ENCODE measurements at regions not wholly inside any gene's neighbourhood (a gene's known extent, or its start where the extent isn't known, plus 50 kb on each side); places are given as distances from the start of the nearest gene placed in this dataset.

DNA sequence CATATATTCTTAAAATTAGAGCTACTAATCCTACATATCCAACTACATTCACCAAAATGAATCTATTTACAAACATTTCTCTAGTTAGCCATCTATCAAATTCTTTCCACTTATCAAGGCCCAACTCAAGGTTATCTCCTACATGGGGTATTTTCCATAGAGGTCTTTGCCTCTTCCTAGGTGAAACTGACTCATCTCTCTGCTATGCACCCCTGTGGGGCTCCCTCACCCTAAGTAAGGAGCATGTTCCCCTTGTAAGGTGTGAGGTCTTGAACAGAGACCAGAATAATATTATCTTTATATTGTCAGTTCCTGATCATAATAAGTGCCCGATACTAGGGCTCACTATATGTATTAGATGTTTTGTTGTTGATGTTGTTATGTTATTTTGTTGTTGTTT lies 74.6 kb upstream of the TSC22D2 start:
- TF ChIP-seq CTCF (IDR thresholded peaks at IDR 0.05) (no peak), MLX (CRISPR knock-in tag; IDR thresholded peaks at IDR 0.05) (no peak), GABPB1 (CRISPR knock-in tag; IDR thresholded peaks at IDR 0.05) (no peak), E2F5 (CRISPR knock-in tag; IDR thresholded peaks at IDR 0.05) (no peak), E2F1 (CRISPR knock-in tag; IDR thresholded peaks at IDR 0.05) (no peak), SMAD3 (CRISPR knock-in tag; IDR thresholded peaks at IDR 0.05; ENCODE audit: borderline replicate concordance) (no peak), TEAD1 (CRISPR knock-in tag; IDR thresholded peaks at IDR 0.05) (no peak), ARID4B (CRISPR knock-in tag; IDR thresholded peaks at IDR 0.05; ENCODE audit: borderline replicate concordance) (no peak), NR2C2 (CRISPR knock-in tag; IDR thresholded peaks at IDR 0.05) (no peak), FOXJ3 (CRISPR knock-in tag; IDR thresholded peaks at IDR 0.05; ENCODE audit: borderline replicate concordance) (no peak), NR3C1 (CRISPR knock-in tag; conservative IDR thresholded peaks at IDR 0.05; ENCODE audit: low read depth) (no peak)
- TF ChIP-seq, protein P1, sequence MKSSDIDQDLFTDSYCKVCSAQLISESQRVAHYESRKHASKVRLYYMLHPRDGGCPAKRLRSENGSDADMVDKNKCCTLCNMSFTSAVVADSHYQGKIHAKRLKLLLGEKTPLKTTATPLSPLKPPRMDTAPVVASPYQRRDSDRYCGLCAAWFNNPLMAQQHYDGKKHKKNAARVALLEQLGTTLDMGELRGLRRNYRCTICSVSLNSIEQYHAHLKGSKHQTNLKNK (CRISPR knock-in tag; IDR thresholded peaks at IDR 0.05), result no peak
